Glutamatergic neuron (in vitro differentiated cells): ENCODE measurements at regions not wholly inside any gene's neighbourhood (a gene's known extent, or its start where the extent isn't known, plus 50 kb on each side); places are given as distances from the start of the nearest gene placed in this dataset.

Experiments used
- DNase-seq: peaks from one replicate; pipeline ENCODE4 v3.0.0; 2022
- H3K27ac Mint-ChIP-seq: one replicate; pipeline ENCODE4 v1.8.0; 2020; ENCODE audit warnings: mild to moderate bottlenecking, mixed read lengths, inconsistent platforms; ENCODE audit not compliant: unreplicated experiment
- H3K27me3 Mint-ChIP-seq: one replicate; pipeline ENCODE4 v1.8.0; 2020; ENCODE audit warnings: mild to moderate bottlenecking, moderate library complexity, mixed read lengths, inconsistent platforms; ENCODE audit not compliant: unreplicated experiment
- H3K36me3 Mint-ChIP-seq: one replicate; pipeline ENCODE4 v1.8.0; 2020; ENCODE audit warnings: mild to moderate bottlenecking, mixed read lengths, inconsistent platforms; ENCODE audit not compliant: unreplicated experiment
- H3K4me1 Mint-ChIP-seq: one replicate; pipeline ENCODE4 v1.8.0; 2020; ENCODE audit warnings: mild to moderate bottlenecking, low read depth, mixed read lengths, inconsistent platforms; ENCODE audit not compliant: unreplicated experiment
- H3K4me3 Mint-ChIP-seq: one replicate; pipeline ENCODE4 v1.8.0; 2020; ENCODE audit warnings: mild to moderate bottlenecking, mixed read lengths, inconsistent platforms; ENCODE audit not compliant: unreplicated experiment
- H3K9me3 Mint-ChIP-seq: one replicate; pipeline ENCODE4 v1.8.0; 2020; ENCODE audit warnings: mild to moderate bottlenecking, moderate library complexity, mixed read lengths, inconsistent platforms; ENCODE audit not compliant: unreplicated experiment
- TF ChIP-seq, protein P1 (sequence below): fragments of 200-600 bp; sonication (generic); IDR thresholded peaks from one replicate; pipeline ENCODE4 v1.5.0; 2021; ENCODE audit not compliant: partially characterized antibody, unreplicated experiment

DNA sequence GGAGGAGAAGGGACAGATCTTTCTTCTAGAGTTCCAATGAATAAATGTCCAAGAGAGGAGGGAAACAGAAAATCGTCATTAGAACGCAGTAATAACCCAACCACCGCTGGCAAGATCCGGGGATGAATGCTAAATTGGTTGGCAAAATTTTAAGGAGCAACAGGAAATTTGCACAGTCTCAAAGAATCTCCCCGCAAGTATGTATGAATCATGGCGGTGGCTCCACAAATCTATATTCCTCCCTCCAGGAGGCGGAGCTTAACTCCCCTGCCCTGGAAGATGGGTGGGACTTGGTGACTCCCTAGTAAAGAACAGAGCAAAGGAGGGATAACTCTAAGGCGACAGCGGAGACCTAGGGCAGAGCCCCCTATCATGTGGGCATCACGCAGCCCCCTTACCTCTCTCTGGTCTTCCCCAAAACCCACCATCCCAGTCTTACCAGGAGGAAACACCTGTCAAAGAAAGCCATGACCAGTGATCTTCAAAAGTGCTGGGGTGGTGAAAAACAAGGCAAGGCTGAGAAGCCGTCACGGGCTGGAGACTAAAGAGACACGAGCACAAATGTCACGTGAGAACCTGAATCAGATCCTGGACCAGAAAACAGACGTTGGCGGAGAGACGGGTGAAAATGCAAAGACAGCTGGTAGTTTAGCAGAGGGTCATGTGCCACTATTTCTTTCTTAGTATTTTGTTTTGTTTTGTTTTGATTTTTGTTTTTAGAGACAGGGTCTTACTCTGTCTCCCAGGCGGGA lies 125.8 kb downstream of the NCOR2 start:
- no peak overlapping the region for H3K4me3 Mint-ChIP-seq
- DNase-seq: no peak
- no peaks in the 10 kb centered on the region for H3K36me3 Mint-ChIP-seq
- peaks cover 37% of the 10 kb centered on the region for H3K4me1 Mint-ChIP-seq
- H3K27me3 Mint-ChIP-seq: peaks cover 23% of the 10 kb centered on the region
- TF ChIP-seq, protein P1, sequence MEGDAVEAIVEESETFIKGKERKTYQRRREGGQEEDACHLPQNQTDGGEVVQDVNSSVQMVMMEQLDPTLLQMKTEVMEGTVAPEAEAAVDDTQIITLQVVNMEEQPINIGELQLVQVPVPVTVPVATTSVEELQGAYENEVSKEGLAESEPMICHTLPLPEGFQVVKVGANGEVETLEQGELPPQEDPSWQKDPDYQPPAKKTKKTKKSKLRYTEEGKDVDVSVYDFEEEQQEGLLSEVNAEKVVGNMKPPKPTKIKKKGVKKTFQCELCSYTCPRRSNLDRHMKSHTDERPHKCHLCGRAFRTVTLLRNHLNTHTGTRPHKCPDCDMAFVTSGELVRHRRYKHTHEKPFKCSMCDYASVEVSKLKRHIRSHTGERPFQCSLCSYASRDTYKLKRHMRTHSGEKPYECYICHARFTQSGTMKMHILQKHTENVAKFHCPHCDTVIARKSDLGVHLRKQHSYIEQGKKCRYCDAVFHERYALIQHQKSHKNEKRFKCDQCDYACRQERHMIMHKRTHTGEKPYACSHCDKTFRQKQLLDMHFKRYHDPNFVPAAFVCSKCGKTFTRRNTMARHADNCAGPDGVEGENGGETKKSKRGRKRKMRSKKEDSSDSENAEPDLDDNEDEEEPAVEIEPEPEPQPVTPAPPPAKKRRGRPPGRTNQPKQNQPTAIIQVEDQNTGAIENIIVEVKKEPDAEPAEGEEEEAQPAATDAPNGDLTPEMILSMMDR: no peak
- H3K9me3 Mint-ChIP-seq: peaks cover 14% of the 10 kb centered on the region
- peak overlapping the region; percentile 45 for H3K27ac Mint-ChIP-seq

DNA sequence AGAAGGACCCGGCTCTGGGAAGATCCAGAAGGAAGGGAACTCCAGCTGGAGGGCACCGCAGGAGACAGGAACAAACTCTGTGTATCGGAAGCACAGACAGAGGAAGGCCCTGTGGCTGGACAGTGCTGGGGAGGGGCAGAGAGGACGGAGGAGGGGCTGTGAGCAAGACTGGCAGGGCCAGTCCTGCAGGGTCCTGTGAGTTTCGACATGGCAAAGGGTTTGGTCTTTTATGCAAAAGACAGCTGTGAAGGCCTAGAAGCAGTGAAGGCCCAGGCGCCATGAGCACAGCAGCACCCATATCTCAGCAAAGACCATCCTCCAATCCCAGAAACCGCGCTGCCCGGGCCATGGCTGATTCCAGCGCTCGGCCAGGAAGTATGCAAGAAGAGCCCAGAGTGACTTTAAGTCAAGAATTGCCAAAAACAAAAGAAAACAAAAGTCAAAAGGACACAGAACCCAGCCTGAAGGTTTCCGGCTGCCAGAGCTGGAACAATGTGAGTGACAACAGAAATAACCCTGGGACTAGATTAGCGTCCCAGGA lies 126.5 kb downstream of the NCOR2 start:
- Mint-ChIP-seq H3K9me3 (peaks cover 12% of the 10 kb centered on the region), H3K27me3 (peaks cover 20% of the 10 kb centered on the region), H3K4me1 (peaks cover 32% of the 10 kb centered on the region), H3K36me3 (no peaks in the 10 kb centered on the region), H3K4me3 (no peak overlapping the region), H3K27ac (peak overlapping the region; percentile 36)
- TF ChIP-seq, protein P1: no peak
- DNase-seq: no peak

DNA sequence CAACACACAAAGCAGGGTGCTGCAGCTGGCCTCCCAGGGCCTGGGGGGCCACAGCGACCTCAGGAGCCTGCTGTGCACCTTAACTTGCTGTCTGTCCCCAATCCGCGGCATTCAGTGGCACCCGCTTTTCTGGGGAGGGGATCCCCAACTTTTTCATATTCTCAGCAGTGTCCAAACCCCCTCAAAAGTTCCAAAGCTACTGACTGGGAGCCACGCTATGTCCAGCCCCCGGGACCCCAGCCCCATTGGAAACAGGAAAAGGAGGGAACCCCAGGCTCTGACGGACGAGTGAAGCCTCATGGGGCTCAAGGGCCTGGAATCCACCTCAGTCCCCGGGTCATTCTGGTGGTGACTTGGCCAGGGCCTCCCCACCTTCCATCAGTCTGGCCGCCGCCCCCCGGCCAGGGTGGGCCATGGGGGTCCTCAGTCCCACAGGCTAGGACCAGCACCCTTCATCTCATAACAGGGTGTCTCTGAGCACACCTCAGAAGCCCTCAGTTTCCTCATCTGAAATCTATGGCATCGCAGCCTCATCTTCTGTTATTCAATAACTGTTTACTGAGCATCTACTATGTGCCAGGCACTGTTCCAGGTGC lies 127.3 kb downstream of the NCOR2 start:
- Mint-ChIP-seq H3K4me1 (peaks cover 38% of the 10 kb centered on the region), H3K27me3 (peaks cover 21% of the 10 kb centered on the region), H3K4me3 (no peak overlapping the region), H3K9me3 (peaks cover 12% of the 10 kb centered on the region), H3K27ac (no peak overlapping the region), H3K36me3 (no peaks in the 10 kb centered on the region)
- DNase-seq: no peak
- TF ChIP-seq, protein P1: no peak

- peaks cover 22% of the 10 kb centered on the region for H3K27me3 Mint-ChIP-seq
- DNase-seq: no peak
These were observed 128.9 kb downstream of the NCOR2 start for GRCh38 chr12:124438437-124439056.

More at GRCh38 chr12:124438437-124439056, 128.9 kb downstream of the NCOR2 start:
- TF ChIP-seq, protein P1: no peak
- peaks cover 38% of the 10 kb centered on the region for H3K4me1 Mint-ChIP-seq
- no peaks in the 10 kb centered on the region for H3K36me3 Mint-ChIP-seq
- peaks cover 8% of the 10 kb centered on the region for H3K9me3 Mint-ChIP-seq
- no peak overlapping the region for H3K4me3 Mint-ChIP-seq
- H3K27ac Mint-ChIP-seq: no peak overlapping the region
